K562 (cell line): ENCODE measurements at regions not wholly inside any gene's neighbourhood (a gene's known extent, or its start where the extent isn't known, plus 50 kb on each side); places are given as distances from the start of the nearest gene placed in this dataset.

Source experiments
- ATAC-seq: fragments of 200-7000 bp; cut with Tn5 transposase; 3 replicates; pipeline ENCODE4 v1.9.1; 2020; ENCODE audit warnings: moderate library complexity
- BruUV-seq: library from RNA; stranded (reverse); fragments of 400-500 nt; replicated peaks from 2 replicates; lab custom pipeline; 2021; lab: Mats Ljungman, UMichigan
- CTCF ChIA-PET: fragments of 300-600 bp; formaldehyde crosslinking; extraction: SDS; loops from one replicate; lab custom pipeline; 2021; ENCODE audit warnings: low intra/inter-chr PET ratio; lab: Yijun Ruan, JAX
- POLR2A ChIA-PET: fragments of 300-600, 350-650 bp; sonication (Branson Sonifier 250); formaldehyde crosslinking; extraction: SDS; loops from one replicate; lab custom pipeline; 2021; ENCODE audit warnings: antibody characterized with exemption, inconsistent platforms; lab: Yijun Ruan, JAX
- DNase-seq, 4 experiments: peaks; one replicate each; pipeline versions ENCODE4 v3.0.0 to v3.0.0-alpha.2; 2011 to 2018; ENCODE audit warnings: low spot score in 3 of 4, mixed read lengths in 3 of 4; ENCODE audit errors: extremely low read depth in 1 of 4
- FAIRE-seq: peaks from 2 replicates; lab custom pipeline; 2011; peaks lifted over from hg19 to GRCh38; lab: Jason Lieb, UNC
- H2AFZ ChIP-seq: 2 replicates; pipeline ENCODE4 v1.6.0; 2011; ENCODE audit warnings: low read depth, low read length, control low read depth, inconsistent platforms
- H3K27ac ChIP-seq: fragments of 200-600 bp; 3 replicates; pipeline ENCODE4 v1.8.0; 2011; ENCODE audit warnings: low read depth, mild to moderate bottlenecking, control low read depth, inconsistent platforms, low read length, moderate library complexity, mixed read lengths; ENCODE audit errors: extremely low read depth
- H3K27me3 ChIP-seq, 2 experiments: fragments of 300-600 bp in 1 of 2; 2 replicates in 1 of 2; 3 replicates in 1 of 2; pipeline versions ENCODE4 v1.6.0 to v1.8.0; 2011; ENCODE audit warnings: inconsistent platforms in 2 of 2, low read length in 2 of 2, mild to moderate bottlenecking in 1 of 2, mixed read lengths in 1 of 2, moderate library complexity in 1 of 2; ENCODE audit not compliant: control insufficient read depth in 2 of 2, insufficient read depth in 2 of 2
- H3K36me3 ChIP-seq: fragments of 300-600 bp; 3 replicates; pipeline ENCODE4 v1.8.0; 2011; ENCODE audit warnings: mild to moderate bottlenecking, low read length, inconsistent platforms; ENCODE audit not compliant: control insufficient read depth, insufficient read depth
- H3K4me1 ChIP-seq, 2 experiments: fragments of 200-600 bp in 1 of 2; replicated peaks in 1 of 2; 2 replicates in 1 of 2; 3 replicates in 1 of 2; pipeline versions ENCODE4 v1.5.1 to v1.8.0; 2011; ENCODE audit warnings: inconsistent platforms in 2 of 2, low read length in 2 of 2, mild to moderate bottlenecking in 1 of 2, mixed read lengths in 1 of 2, moderate library complexity in 1 of 2; ENCODE audit not compliant: control insufficient read depth in 2 of 2, insufficient read depth in 2 of 2
- H3K4me2 ChIP-seq: 2 replicates; pipeline ENCODE4 v1.6.1; 2011; ENCODE audit warnings: low read length, control low read depth, inconsistent platforms, mixed read lengths; ENCODE audit not compliant: insufficient read depth
- H3K4me3 ChIP-seq: fragments of 200-600 bp; sonication (generic), shearing (Covaris generic); 2 replicates; pipeline ENCODE4 v1.5.1; 2016; ENCODE audit warnings: control low read depth, inconsistent platforms
- H3K79me2 ChIP-seq: fragments of 200-600 bp; 3 replicates; pipeline ENCODE4 v1.8.0; 2011; ENCODE audit warnings: low read length, inconsistent platforms; ENCODE audit not compliant: control insufficient read depth, insufficient read depth
- H3K9ac ChIP-seq, 2 experiments: 2 replicates each; pipeline versions ENCODE4 v1.6.0 to v1.6.1; 2011; ENCODE audit warnings: low read depth in 2 of 2, low read length in 2 of 2, control low read depth in 1 of 2, inconsistent platforms in 1 of 2, mild to moderate bottlenecking in 1 of 2, mixed read lengths in 1 of 2; ENCODE audit not compliant: insufficient read depth in 1 of 2
- H3K9me1 ChIP-seq: one replicate; pipeline ENCODE4 v1.6.0; 2011; ENCODE audit warnings: inconsistent platforms, mild to moderate bottlenecking, low read length, moderate library complexity; ENCODE audit not compliant: control insufficient read depth, insufficient read depth
- H3K9me3 ChIP-seq: replicated peaks from 2 replicates; pipeline ENCODE4 v1.5.1; 2011; ENCODE audit warnings: low read depth, low read length, inconsistent platforms; ENCODE audit not compliant: control insufficient read depth, insufficient read depth
- H4K20me1 ChIP-seq: replicated peaks from 2 replicates; pipeline ENCODE4 v1.6.1; 2011; ENCODE audit warnings: low read length, inconsistent platforms, mixed read lengths; ENCODE audit not compliant: control insufficient read depth, insufficient read depth
- L3MBTL2 ChIP-seq: fragments of 450-650 bp; IDR thresholded peaks from 2 replicates; pipeline ENCODE4 v1.6.1; 2016; ENCODE audit warnings: mild to moderate bottlenecking, moderate library complexity
- NFE2 ChIP-seq: IDR thresholded peaks from 2 replicates; pipeline ENCODE4 v1.6.1; 2014; ENCODE audit warnings: antibody characterized with exemption, low read depth
- SAFB ChIP-seq: fragments of 200-400 bp; formaldehyde crosslinking; IDR thresholded peaks from 2 replicates; pipeline ENCODE4 v1.6.1; 2017; ENCODE audit warnings: low read depth, low read length, borderline replicate concordance
- ZNF584 ChIP-seq: fragments of 200-800 bp; sonication (Bioruptor generic); IDR thresholded peaks from 2 replicates; pipeline ENCODE4 v1.6.1; 2016; ENCODE audit warnings: low read depth, mild to moderate bottlenecking, missing genetic modification characterization, missing compliant biosample characterization
- WGBS: fragments of 100-300 bp; shearing (Covaris generic); methylation state at CpG from one replicate; pipeline ENCODE4 v1.1.6; 2016; ENCODE audit warnings: low coverage, mixed read lengths; ENCODE audit not compliant: insufficient coverage; ENCODE audit errors: missing lambda C conversion rate; 5-methylcytosine and 5-hydroxymethylcytosine counted together
- in situ Hi-C: fragments of 300-500 bp; cut with MboI; formaldehyde crosslinking; loops from 4 replicates; pipeline ENCODE4 v1.15.0; 2018; ENCODE audit warnings: inconsistent platforms, mixed read lengths
- intact Hi-C: fragments of 100-400 bp; cut with micrococcal nuclease; formaldehyde crosslinking; loops from 2 replicates; pipeline ENCODE4 v1.14.2; 2022
- TF ChIP-seq, protein P1 (sequence below), 2 experiments: fragments of 150-350 bp in 1 of 2; IDR thresholded peaks; 2 replicates each; pipeline ENCODE4 v1.6.1; 2012 to 2016; ENCODE audit warnings: low read depth in 2 of 2, low read length in 2 of 2, mild to moderate bottlenecking in 1 of 2, moderate library complexity in 1 of 2
- TF ChIP-seq, protein P2 (sequence below): sonication (generic); formaldehyde crosslinking; IDR thresholded peaks from 2 replicates; pipeline ENCODE4 v1.8.1; 2023; ENCODE audit warnings: mild to moderate bottlenecking, missing genetic modification reagents
- TF ChIP-seq, protein P3 (sequence below): sonication (generic); formaldehyde crosslinking; IDR thresholded peaks from 2 replicates; pipeline ENCODE4 v1.8.0; 2023; ENCODE audit warnings: missing genetic modification reagents, mild to moderate bottlenecking, borderline replicate concordance

DNA sequence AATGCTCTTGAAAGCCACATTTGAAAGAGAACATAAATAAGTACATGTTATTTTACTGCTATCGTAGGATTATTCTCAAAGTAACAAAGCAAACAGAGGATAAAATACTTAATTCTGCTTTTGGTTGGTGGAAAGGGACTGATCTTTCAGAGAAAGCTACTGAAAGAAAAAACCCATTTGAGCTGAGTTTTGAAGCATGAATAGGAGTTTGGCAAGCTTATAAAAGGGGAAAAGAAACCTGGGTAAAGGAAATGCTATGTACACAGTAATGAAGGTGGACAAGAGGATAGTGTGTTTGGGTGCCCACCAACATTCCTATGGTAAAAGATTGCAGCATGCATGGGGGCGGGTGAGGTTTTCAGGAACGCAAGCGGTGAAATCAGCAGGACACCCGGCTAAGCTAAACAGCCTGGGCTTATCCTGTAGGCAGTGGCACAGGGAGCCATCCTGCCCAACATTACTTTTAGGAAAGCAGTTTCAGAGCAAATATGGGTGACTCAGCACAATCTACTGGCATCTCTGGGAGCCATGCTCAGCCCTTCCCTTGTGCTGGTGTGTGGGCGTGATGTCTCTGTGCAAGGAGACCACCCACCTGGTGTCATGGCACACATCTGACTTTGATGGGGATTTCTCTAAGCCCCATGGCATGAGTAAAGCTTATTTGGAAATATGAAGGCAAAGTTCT is 673.9 kb upstream of the KLF4 start (continued):
- TF ChIP-seq, protein P1, sequence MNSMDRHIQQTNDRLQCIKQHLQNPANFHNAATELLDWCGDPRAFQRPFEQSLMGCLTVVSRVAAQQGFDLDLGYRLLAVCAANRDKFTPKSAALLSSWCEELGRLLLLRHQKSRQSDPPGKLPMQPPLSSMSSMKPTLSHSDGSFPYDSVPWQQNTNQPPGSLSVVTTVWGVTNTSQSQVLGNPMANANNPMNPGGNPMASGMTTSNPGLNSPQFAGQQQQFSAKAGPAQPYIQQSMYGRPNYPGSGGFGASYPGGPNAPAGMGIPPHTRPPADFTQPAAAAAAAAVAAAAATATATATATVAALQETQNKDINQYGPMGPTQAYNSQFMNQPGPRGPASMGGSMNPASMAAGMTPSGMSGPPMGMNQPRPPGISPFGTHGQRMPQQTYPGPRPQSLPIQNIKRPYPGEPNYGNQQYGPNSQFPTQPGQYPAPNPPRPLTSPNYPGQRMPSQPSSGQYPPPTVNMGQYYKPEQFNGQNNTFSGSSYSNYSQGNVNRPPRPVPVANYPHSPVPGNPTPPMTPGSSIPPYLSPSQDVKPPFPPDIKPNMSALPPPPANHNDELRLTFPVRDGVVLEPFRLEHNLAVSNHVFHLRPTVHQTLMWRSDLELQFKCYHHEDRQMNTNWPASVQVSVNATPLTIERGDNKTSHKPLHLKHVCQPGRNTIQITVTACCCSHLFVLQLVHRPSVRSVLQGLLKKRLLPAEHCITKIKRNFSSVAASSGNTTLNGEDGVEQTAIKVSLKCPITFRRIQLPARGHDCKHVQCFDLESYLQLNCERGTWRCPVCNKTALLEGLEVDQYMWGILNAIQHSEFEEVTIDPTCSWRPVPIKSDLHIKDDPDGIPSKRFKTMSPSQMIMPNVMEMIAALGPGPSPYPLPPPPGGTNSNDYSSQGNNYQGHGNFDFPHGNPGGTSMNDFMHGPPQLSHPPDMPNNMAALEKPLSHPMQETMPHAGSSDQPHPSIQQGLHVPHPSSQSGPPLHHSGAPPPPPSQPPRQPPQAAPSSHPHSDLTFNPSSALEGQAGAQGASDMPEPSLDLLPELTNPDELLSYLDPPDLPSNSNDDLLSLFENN (IDR thresholded peaks at IDR 0.05; ENCODE audit: low read depth in 2 of 2, low read length in 2 of 2): no peak
- TF ChIP-seq NFE2: peak; percentile 80

DNA sequence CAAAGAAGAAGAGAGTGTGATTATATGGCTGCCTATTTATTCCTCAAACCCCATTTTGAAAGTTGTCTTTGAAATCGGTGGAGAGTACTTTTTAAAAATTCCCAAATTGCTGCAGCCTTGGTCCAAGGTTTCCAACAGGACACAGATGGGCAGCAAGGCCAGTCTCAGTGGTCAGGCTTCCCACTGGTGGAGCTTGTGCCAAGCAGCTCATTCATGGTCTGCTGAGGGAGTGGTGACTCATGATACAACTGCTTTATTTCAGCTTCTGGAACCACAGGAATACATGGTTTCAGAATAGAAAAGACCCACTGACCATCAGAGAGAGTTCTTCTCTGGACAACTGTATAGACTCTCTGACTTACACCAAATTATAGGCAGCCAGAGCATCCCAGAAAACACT is 673.1 kb upstream of the KLF4 start:
- no peak for FAIRE-seq
- no peaks in the 10 kb centered on the region for H3K9me3 ChIP-seq
- in situ Hi-C loops (no loop called here), intact Hi-C loops (no loop called here)
- no peak overlapping the region for H3K9ac ChIP-seq
- DNase-seq: no peak
- no peaks in the 10 kb centered on the region for H3K36me3 ChIP-seq
- H3K27ac ChIP-seq: no peak overlapping the region
- no TSS peak for BruUV-seq
- no peaks in the 10 kb centered on the region for H3K9me1 ChIP-seq
- ChIA-PET POLR2A (interaction anchor here (0.8 kb wide), 1 partner anchor 15 kb away, joined by 3 read pairs; no protein-coding TSS in a partner anchor), CTCF (no interaction called here)
- peaks cover 0 to 4% of the 10 kb centered on the region in 2 experiments; a peak in 1 of 5 replicates for H3K4me1 ChIP-seq
- 0% methylated on average over 1 of the region's 1 CpG for WGBS
- H4K20me1 ChIP-seq: no peaks in the 10 kb centered on the region
- no peak overlapping the region for H3K4me2 ChIP-seq
- H2AFZ ChIP-seq: no peak overlapping the region
- H3K4me3 ChIP-seq: no peak overlapping the region
- H3K79me2 ChIP-seq: no peaks in the 10 kb centered on the region
- no peak for ATAC-seq
- peaks cover 36 to 57% of the 10 kb centered on the region in 2 experiments for H3K27me3 ChIP-seq
- TF ChIP-seq L3MBTL2 (no peak), ZNF584 (no peak), SAFB (no peak)
- TF ChIP-seq, protein P2, sequence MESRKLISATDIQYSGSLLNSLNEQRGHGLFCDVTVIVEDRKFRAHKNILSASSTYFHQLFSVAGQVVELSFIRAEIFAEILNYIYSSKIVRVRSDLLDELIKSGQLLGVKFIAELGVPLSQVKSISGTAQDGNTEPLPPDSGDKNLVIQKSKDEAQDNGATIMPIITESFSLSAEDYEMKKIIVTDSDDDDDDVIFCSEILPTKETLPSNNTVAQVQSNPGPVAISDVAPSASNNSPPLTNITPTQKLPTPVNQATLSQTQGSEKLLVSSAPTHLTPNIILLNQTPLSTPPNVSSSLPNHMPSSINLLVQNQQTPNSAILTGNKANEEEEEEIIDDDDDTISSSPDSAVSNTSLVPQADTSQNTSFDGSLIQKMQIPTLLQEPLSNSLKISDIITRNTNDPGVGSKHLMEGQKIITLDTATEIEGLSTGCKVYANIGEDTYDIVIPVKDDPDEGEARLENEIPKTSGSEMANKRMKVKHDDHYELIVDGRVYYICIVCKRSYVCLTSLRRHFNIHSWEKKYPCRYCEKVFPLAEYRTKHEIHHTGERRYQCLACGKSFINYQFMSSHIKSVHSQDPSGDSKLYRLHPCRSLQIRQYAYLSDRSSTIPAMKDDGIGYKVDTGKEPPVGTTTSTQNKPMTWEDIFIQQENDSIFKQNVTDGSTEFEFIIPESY (CRISPR knock-in tag): no peak
- TF ChIP-seq, protein P3, sequence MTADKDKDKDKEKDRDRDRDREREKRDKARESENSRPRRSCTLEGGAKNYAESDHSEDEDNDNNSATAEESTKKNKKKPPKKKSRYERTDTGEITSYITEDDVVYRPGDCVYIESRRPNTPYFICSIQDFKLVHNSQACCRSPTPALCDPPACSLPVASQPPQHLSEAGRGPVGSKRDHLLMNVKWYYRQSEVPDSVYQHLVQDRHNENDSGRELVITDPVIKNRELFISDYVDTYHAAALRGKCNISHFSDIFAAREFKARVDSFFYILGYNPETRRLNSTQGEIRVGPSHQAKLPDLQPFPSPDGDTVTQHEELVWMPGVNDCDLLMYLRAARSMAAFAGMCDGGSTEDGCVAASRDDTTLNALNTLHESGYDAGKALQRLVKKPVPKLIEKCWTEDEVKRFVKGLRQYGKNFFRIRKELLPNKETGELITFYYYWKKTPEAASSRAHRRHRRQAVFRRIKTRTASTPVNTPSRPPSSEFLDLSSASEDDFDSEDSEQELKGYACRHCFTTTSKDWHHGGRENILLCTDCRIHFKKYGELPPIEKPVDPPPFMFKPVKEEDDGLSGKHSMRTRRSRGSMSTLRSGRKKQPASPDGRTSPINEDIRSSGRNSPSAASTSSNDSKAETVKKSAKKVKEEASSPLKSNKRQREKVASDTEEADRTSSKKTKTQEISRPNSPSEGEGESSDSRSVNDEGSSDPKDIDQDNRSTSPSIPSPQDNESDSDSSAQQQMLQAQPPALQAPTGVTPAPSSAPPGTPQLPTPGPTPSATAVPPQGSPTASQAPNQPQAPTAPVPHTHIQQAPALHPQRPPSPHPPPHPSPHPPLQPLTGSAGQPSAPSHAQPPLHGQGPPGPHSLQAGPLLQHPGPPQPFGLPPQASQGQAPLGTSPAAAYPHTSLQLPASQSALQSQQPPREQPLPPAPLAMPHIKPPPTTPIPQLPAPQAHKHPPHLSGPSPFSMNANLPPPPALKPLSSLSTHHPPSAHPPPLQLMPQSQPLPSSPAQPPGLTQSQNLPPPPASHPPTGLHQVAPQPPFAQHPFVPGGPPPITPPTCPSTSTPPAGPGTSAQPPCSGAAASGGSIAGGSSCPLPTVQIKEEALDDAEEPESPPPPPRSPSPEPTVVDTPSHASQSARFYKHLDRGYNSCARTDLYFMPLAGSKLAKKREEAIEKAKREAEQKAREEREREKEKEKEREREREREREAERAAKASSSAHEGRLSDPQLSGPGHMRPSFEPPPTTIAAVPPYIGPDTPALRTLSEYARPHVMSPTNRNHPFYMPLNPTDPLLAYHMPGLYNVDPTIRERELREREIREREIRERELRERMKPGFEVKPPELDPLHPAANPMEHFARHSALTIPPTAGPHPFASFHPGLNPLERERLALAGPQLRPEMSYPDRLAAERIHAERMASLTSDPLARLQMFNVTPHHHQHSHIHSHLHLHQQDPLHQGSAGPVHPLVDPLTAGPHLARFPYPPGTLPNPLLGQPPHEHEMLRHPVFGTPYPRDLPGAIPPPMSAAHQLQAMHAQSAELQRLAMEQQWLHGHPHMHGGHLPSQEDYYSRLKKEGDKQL (CRISPR knock-in tag): no peak
